B cell (primary cell): ENCODE measurements at regions not wholly inside any gene's neighbourhood (a gene's known extent, or its start where the extent isn't known, plus 50 kb on each side); places are given as distances from the start of the nearest gene placed in this dataset.

Experiments
- ATAC-seq: fragments of 200-7000 bp; cut with Tn5 transposase; one replicate; pipeline ENCODE4 v1.10.0; 2021; ENCODE audit warnings: low read depth, mild to moderate bottlenecking, moderate number of reproducible peaks, moderate library complexity
- CTCF ChIA-PET: fragments of 350-600 bp; sonication (Branson Sonifier 250); formaldehyde crosslinking; loops from one replicate; lab custom pipeline; 2021; ENCODE audit warnings: antibody characterized with exemption, inconsistent platforms; lab: Charles Lee
- POLR2A ChIA-PET: fragments of 350-600 bp; sonication (Branson Sonifier 250); formaldehyde crosslinking; loops from one replicate; lab custom pipeline; 2021; ENCODE audit warnings: antibody characterized with exemption; lab: Charles Lee
- DNase-seq: peaks from one replicate; pipeline ENCODE4 v3.0.0; 2013
- H2AFZ ChIP-seq: 2 replicates; pipeline ENCODE4 v1.6.1; 2012; ENCODE audit warnings: mild to moderate bottlenecking, low read depth, low read length; ENCODE audit not compliant: insufficient read depth, poor library complexity, severe bottlenecking
- H3K27ac ChIP-seq, 2 donors: 1 replicate in 1 of 2; 2 replicates in 1 of 2; pipeline ENCODE4 v1.5.1; 2012 to 2013; ENCODE audit warnings: low read length in 2 of 2, mild to moderate bottlenecking in 2 of 2, moderate library complexity in 1 of 2
- H3K27me3 ChIP-seq, 4 experiments: fragments of 200-600 bp in 1 of 4; sonication (generic) in 1 of 4; replicated peaks in 1 of 4; 1 replicate in 2 of 4; 2 replicates in 2 of 4; pipeline versions ENCODE4 v1.6.1 to v1.7.0; 2013 to 2016; ENCODE audit warnings: low read length in 3 of 4, mild to moderate bottlenecking in 2 of 4, mixed read lengths in 1 of 4, moderate library complexity in 1 of 4; ENCODE audit not compliant: insufficient read depth in 4 of 4, control insufficient read depth in 3 of 4; ENCODE audit errors: control extremely low read depth in 1 of 4
- H3K36me3 ChIP-seq, 2 experiments: replicated peaks in 1 of 2; 1 replicate in 1 of 2; 2 replicates in 1 of 2; pipeline versions ENCODE4 v1.6.1 to v1.7.1; 2013; ENCODE audit warnings: low read length in 1 of 2; ENCODE audit not compliant: insufficient read depth in 2 of 2, control insufficient read depth in 1 of 2; ENCODE audit errors: control extremely low read depth in 1 of 2, extremely low read depth in 1 of 2
- H3K4me1 ChIP-seq, 2 donors: fragments of 200-600 bp in 1 of 2; sonication (generic) in 1 of 2; 1 replicate in 1 of 2; 2 replicates in 1 of 2; pipeline versions ENCODE4 v1.5.1 to v1.6.1; 2013 to 2017; ENCODE audit warnings: low read length in 2 of 2; ENCODE audit not compliant: control insufficient read depth in 2 of 2, insufficient read depth in 2 of 2
- H3K4me2 ChIP-seq: replicated peaks from 2 replicates; pipeline ENCODE3; 2012; ENCODE audit warnings: mild to moderate bottlenecking, low read depth, low read length; ENCODE audit not compliant: poor library complexity, severe bottlenecking
- H3K4me3 ChIP-seq, 5 experiments: fragments of 200-600 bp in 1 of 5; sonication (generic) in 1 of 5; 1 replicate in 3 of 5; 2 replicates in 2 of 5; pipeline versions ENCODE4 v1.5.1 to v1.7.0; 2011 to 2016; ENCODE audit warnings: low read length in 4 of 5, mild to moderate bottlenecking in 4 of 5, low read depth in 2 of 5, control low read depth in 1 of 5, moderate library complexity in 1 of 5; ENCODE audit not compliant: insufficient read depth in 1 of 5; ENCODE audit errors: control extremely low read depth in 1 of 5, extremely low read depth in 1 of 5
- H3K79me2 ChIP-seq: fragments of 200-600 bp; sonication (generic); one replicate; pipeline ENCODE4 v1.6.0; 2016; ENCODE audit warnings: low read length; ENCODE audit not compliant: control insufficient read depth, insufficient read depth
- H3K9ac ChIP-seq: fragments of 200-600 bp; sonication (generic); 2 replicates; pipeline ENCODE4 v1.6.1; 2017; ENCODE audit warnings: mild to moderate bottlenecking, low read length, moderate library complexity
- H3K9me3 ChIP-seq, 3 donors: one replicate each; pipeline versions ENCODE4 v1.6.1 to v1.7.1; 2013; ENCODE audit warnings: low read length in 2 of 3; ENCODE audit not compliant: control insufficient read depth in 2 of 3, insufficient read depth in 1 of 3; ENCODE audit errors: control extremely low read depth in 1 of 3
- H4K20me1 ChIP-seq: 2 replicates; pipeline ENCODE4 v1.6.0; 2012; ENCODE audit warnings: mild to moderate bottlenecking, low read length; ENCODE audit not compliant: insufficient read depth, control insufficient read depth, poor library complexity, severe bottlenecking
- H3K27ac Mint-ChIP-seq: one replicate; pipeline ENCODE4 v1.8.0; 2021; ENCODE audit warnings: mixed read lengths
- H3K27me3 Mint-ChIP-seq: one replicate; pipeline ENCODE4 v1.8.0; 2021; ENCODE audit warnings: mixed read lengths
- H3K4me1 Mint-ChIP-seq: one replicate; pipeline ENCODE4 v1.8.0; 2021; ENCODE audit warnings: mixed read lengths
- H3K4me3 Mint-ChIP-seq: one replicate; pipeline ENCODE4 v1.8.0; 2021; ENCODE audit warnings: mixed read lengths
- H3K9me3 Mint-ChIP-seq: one replicate; pipeline ENCODE4 v1.8.0; 2022; ENCODE audit warnings: mixed read lengths; ENCODE audit not compliant: insufficient read depth
- CTCF ChIP-seq: fragments of 200-600 bp; IDR thresholded peaks from one replicate; pipeline ENCODE4 v1.8.0; 2022; ENCODE audit warnings: antibody characterized with exemption, mild to moderate bottlenecking
- EZH2 ChIP-seq: IDR thresholded peaks from 2 replicates; pipeline ENCODE4 v1.6.1; 2012; ENCODE audit warnings: borderline replicate concordance, low read depth, mild to moderate bottlenecking, moderate library complexity, low read length; ENCODE audit not compliant: insufficient read depth, poor library complexity, severe bottlenecking
- WGBS: methylation state at CpG from one replicate; pipeline ENCODE4 v1.1.5; 2013; ENCODE audit warnings: missing lambda C conversion rate; ENCODE audit not compliant: insufficient coverage; 5-methylcytosine and 5-hydroxymethylcytosine counted together
- intact Hi-C: fragments of 100-400 bp; cut with micrococcal nuclease; formaldehyde crosslinking; loops from one replicate; pipeline ENCODE4 v1.10.0; 2022

- no peaks in the 10 kb centered on the region for H3K79me2 ChIP-seq
- TF ChIP-seq EZH2 (no peak), CTCF (no peak)
- peaks cover 2% of the 10 kb centered on the region for H3K27me3 Mint-ChIP-seq
- H3K27ac Mint-ChIP-seq: no peak overlapping the region
- POLR2A ChIA-PET: no interaction called here
- H3K4me2 ChIP-seq: no peak overlapping the region
- H4K20me1 ChIP-seq: no peaks in the 10 kb centered on the region
- no peak overlapping the region for H3K4me3 ChIP-seq
- CTCF ChIA-PET: no interaction called here
- peaks cover 0 to 35% (median 0%) of the 10 kb centered on the region in 3 donors for H3K9me3 ChIP-seq
- H3K4me1 ChIP-seq: no peaks in the 10 kb centered on the region
- H3K27ac ChIP-seq: no peak overlapping the region
- H3K4me3 Mint-ChIP-seq: no peak overlapping the region
- WGBS: 90% methylated on average over 22 of the region's 23 CpGs
- intact Hi-C loops: no loop called here
- no peak overlapping the region for H3K9ac ChIP-seq
- H3K27me3 ChIP-seq: no peaks in the 10 kb centered on the region
- DNase-seq: no peak
- no peak for ATAC-seq
- no peak overlapping the region for H2AFZ ChIP-seq
- H3K36me3 ChIP-seq: no peaks in the 10 kb centered on the region
- no peaks in the 10 kb centered on the region for H3K9me3 Mint-ChIP-seq
- H3K4me1 Mint-ChIP-seq: no peaks in the 10 kb centered on the region
Observed at GRCh38 chr4:8737601-8738279, 133.9 kb downstream of the HMX1 start.

GRCh38 chr4:8737075-8737474 is 134.6 kb downstream of the HMX1 start:
- ChIA-PET CTCF (no interaction called here), POLR2A (no interaction called here)
- no peak overlapping the region for H3K4me3 ChIP-seq
- ATAC-seq: no peak
- no peak overlapping the region for H3K9ac ChIP-seq
- intact Hi-C loops: no loop called here
- H3K79me2 ChIP-seq: no peaks in the 10 kb centered on the region
- Mint-ChIP-seq H3K9me3 (no peaks in the 10 kb centered on the region), H3K27me3 (no peaks in the 10 kb centered on the region), H3K27ac (no peak overlapping the region), H3K4me1 (no peaks in the 10 kb centered on the region), H3K4me3 (no peak overlapping the region)
- H3K9me3 ChIP-seq: peaks cover 0 to 39% (median 0%) of the 10 kb centered on the region in 3 donors
- H3K4me1 ChIP-seq: no peaks in the 10 kb centered on the region
- no peak overlapping the region for H3K4me2 ChIP-seq
- H3K27me3 ChIP-seq: no peaks in the 10 kb centered on the region
- no peak overlapping the region for H2AFZ ChIP-seq
- H3K36me3 ChIP-seq: no peaks in the 10 kb centered on the region
- TF ChIP-seq CTCF (no peak), EZH2 (no peak)
- H3K27ac ChIP-seq: no peak overlapping the region
- 92% methylated on average over 11 of the region's 11 CpGs for WGBS
- H4K20me1 ChIP-seq: no peaks in the 10 kb centered on the region
- no peak for DNase-seq
